ENCODE measurements at regions not wholly inside any gene's neighbourhood (a gene's known extent, or its start where the extent isn't known, plus 50 kb on each side); places are given as distances from the start of the nearest gene placed in this dataset.

GRCh38 chr6:1229301-1229700 lies 82.6 kb upstream of the FOXQ1 start:
- Mint-ChIP-seq H3K9me3 (ENCODE audit: insufficient read depth) (no peaks in the 10 kb centered on the region), H3K4me3 (no peak overlapping the region), H3K36me3 (ENCODE audit: low read depth) (no peaks in the 10 kb centered on the region), H3K4me1 (ENCODE audit: low read depth) (no peaks in the 10 kb centered on the region), H3K27me3 (ENCODE audit: low read depth) (no peaks in the 10 kb centered on the region), H3K27ac (no peak overlapping the region)
- DNase-seq: no peak
- no peak for ATAC-seq
- ChIA-PET POLR2A (no interaction called here), CTCF (no interaction called here)

GRCh38 chr6:1228754-1229191 lies 83.1 kb upstream of the FOXQ1 start:
- H3K27me3 Mint-ChIP-seq (ENCODE audit: low read depth): peaks cover 3% of the 10 kb centered on the region
- ChIA-PET CTCF (no interaction called here), POLR2A (no interaction called here)
- no peaks in the 10 kb centered on the region for H3K4me1 Mint-ChIP-seq (ENCODE audit: low read depth)
- no peak overlapping the region for H3K27ac Mint-ChIP-seq
- no peak overlapping the region for H3K4me3 Mint-ChIP-seq
- no peaks in the 10 kb centered on the region for H3K36me3 Mint-ChIP-seq (ENCODE audit: low read depth)
- DNase-seq (no peak), ATAC-seq (no peak)
- H3K9me3 Mint-ChIP-seq (ENCODE audit: insufficient read depth): no peaks in the 10 kb centered on the region

GRCh38 chr6:1227935-1228753 lies 83.8 kb upstream of the FOXQ1 start:
- no peaks in the 10 kb centered on the region for H3K4me1 Mint-ChIP-seq (ENCODE audit: low read depth)
- POLR2A ChIA-PET: no interaction called here

GRCh38 chr6:1227600-1227934 lies 84.3 kb upstream of the FOXQ1 start:
- ChIA-PET POLR2A (no interaction called here), CTCF (no interaction called here)
- Mint-ChIP-seq H3K36me3 (ENCODE audit: low read depth) (no peaks in the 10 kb centered on the region), H3K4me1 (ENCODE audit: low read depth) (no peaks in the 10 kb centered on the region), H3K9me3 (ENCODE audit: insufficient read depth) (no peaks in the 10 kb centered on the region), H3K4me3 (no peak overlapping the region), H3K27ac (no peak overlapping the region), H3K27me3 (ENCODE audit: low read depth) (peaks cover 3% of the 10 kb centered on the region)
- DNase-seq: no peak
- ATAC-seq: no peak

More at GRCh38 chr6:1227935-1228753, 83.8 kb upstream of the FOXQ1 start:
- CTCF ChIA-PET: no interaction called here
- H3K36me3 Mint-ChIP-seq (ENCODE audit: low read depth): no peaks in the 10 kb centered on the region
- ATAC-seq (no peak), DNase-seq (no peak)
- no peaks in the 10 kb centered on the region for H3K9me3 Mint-ChIP-seq (ENCODE audit: insufficient read depth)
- H3K27me3 Mint-ChIP-seq (ENCODE audit: low read depth): peaks cover 3% of the 10 kb centered on the region
- H3K4me3 Mint-ChIP-seq: no peak overlapping the region
- H3K27ac Mint-ChIP-seq: no peak overlapping the region

- ChIA-PET POLR2A (no interaction called here), CTCF (no interaction called here)
- Mint-ChIP-seq H3K27ac (no peak overlapping the region), H3K27me3 (ENCODE audit: low read depth) (peaks cover 3% of the 10 kb centered on the region), H3K4me3 (no peak overlapping the region), H3K36me3 (ENCODE audit: low read depth) (no peaks in the 10 kb centered on the region), H3K9me3 (ENCODE audit: insufficient read depth) (no peaks in the 10 kb centered on the region), H3K4me1 (ENCODE audit: low read depth) (no peaks in the 10 kb centered on the region)
- DNase-seq (no peak), ATAC-seq (no peak)
Measured at GRCh38 chr6:1226277-1227099, 85.4 kb upstream of the FOXQ1 start.

- H3K9me3 Mint-ChIP-seq (ENCODE audit: insufficient read depth): no peaks in the 10 kb centered on the region
- ATAC-seq: no peak
- H3K4me1 Mint-ChIP-seq (ENCODE audit: low read depth): no peaks in the 10 kb centered on the region
- no peak overlapping the region for H3K4me3 Mint-ChIP-seq
- ChIA-PET POLR2A (no interaction called here), CTCF (no interaction called here)
- no peaks in the 10 kb centered on the region for H3K36me3 Mint-ChIP-seq (ENCODE audit: low read depth)
- peaks cover 10% of the 10 kb centered on the region for H3K27me3 Mint-ChIP-seq (ENCODE audit: low read depth)
- no peak overlapping the region for H3K27ac Mint-ChIP-seq
- DNase-seq: no peak
Measured at GRCh38 chr6:1224514-1224913, 87.4 kb upstream of the FOXQ1 start.

- POLR2A ChIA-PET: no interaction called here
- Mint-ChIP-seq H3K36me3 (ENCODE audit: low read depth) (no peaks in the 10 kb centered on the region), H3K4me1 (ENCODE audit: low read depth) (no peaks in the 10 kb centered on the region), H3K9me3 (ENCODE audit: insufficient read depth) (no peaks in the 10 kb centered on the region), H3K27ac (no peak overlapping the region), H3K4me3 (no peak overlapping the region), H3K27me3 (ENCODE audit: low read depth) (peaks cover 10% of the 10 kb centered on the region)
- CTCF ChIA-PET: no interaction called here
- no peak for DNase-seq
- no peak for ATAC-seq
Measured at GRCh38 chr6:1222728-1223595, 88.9 kb upstream of the FOXQ1 start.

GRCh38 chr6:1217396-1217795 lies 94.5 kb upstream of the FOXQ1 start:
- Mint-ChIP-seq H3K27me3 (ENCODE audit: low read depth) (peaks cover 9% of the 10 kb centered on the region), H3K4me3 (no peak overlapping the region), H3K9me3 (ENCODE audit: insufficient read depth) (no peaks in the 10 kb centered on the region), H3K27ac (no peak overlapping the region), H3K4me1 (ENCODE audit: low read depth) (no peaks in the 10 kb centered on the region), H3K36me3 (ENCODE audit: low read depth) (no peaks in the 10 kb centered on the region)
- no peak for DNase-seq
- POLR2A ChIA-PET: no interaction called here
- no peak for ATAC-seq
- CTCF ChIA-PET: no interaction called here

- DNase-seq (no peak), ATAC-seq (no peak)
- Mint-ChIP-seq H3K9me3 (ENCODE audit: insufficient read depth) (no peaks in the 10 kb centered on the region), H3K4me1 (ENCODE audit: low read depth) (no peaks in the 10 kb centered on the region), H3K4me3 (no peak overlapping the region), H3K36me3 (ENCODE audit: low read depth) (no peaks in the 10 kb centered on the region), H3K27me3 (ENCODE audit: low read depth) (peaks cover 9% of the 10 kb centered on the region), H3K27ac (no peak overlapping the region)
- CTCF ChIA-PET: no interaction called here
- POLR2A ChIA-PET: no interaction called here
Measured at GRCh38 chr6:1216488-1216974, 95.4 kb upstream of the FOXQ1 start.

GRCh38 chr6:1215884-1216487 lies 95.9 kb upstream of the FOXQ1 start:
- H3K4me1 Mint-ChIP-seq (ENCODE audit: low read depth): no peaks in the 10 kb centered on the region
- CTCF ChIA-PET: no interaction called here
- no peak for ATAC-seq

GRCh38 chr6:1215023-1215422 lies 96.9 kb upstream of the FOXQ1 start:
- H3K4me3 Mint-ChIP-seq: no peak overlapping the region
- no peaks in the 10 kb centered on the region for H3K9me3 Mint-ChIP-seq (ENCODE audit: insufficient read depth)
- DNase-seq: no peak
- no peak for ATAC-seq
- H3K4me1 Mint-ChIP-seq (ENCODE audit: low read depth): no peaks in the 10 kb centered on the region
- peaks cover 2% of the 10 kb centered on the region for H3K27me3 Mint-ChIP-seq (ENCODE audit: low read depth)
- ChIA-PET POLR2A (no interaction called here), CTCF (no interaction called here)
- H3K36me3 Mint-ChIP-seq (ENCODE audit: low read depth): no peaks in the 10 kb centered on the region
- H3K27ac Mint-ChIP-seq: no peak overlapping the region

More at GRCh38 chr6:1215884-1216487, 95.9 kb upstream of the FOXQ1 start:
- Mint-ChIP-seq H3K36me3 (ENCODE audit: low read depth) (no peaks in the 10 kb centered on the region), H3K4me3 (no peak overlapping the region), H3K27me3 (ENCODE audit: low read depth) (peaks cover 9% of the 10 kb centered on the region), H3K9me3 (ENCODE audit: insufficient read depth) (no peaks in the 10 kb centered on the region), H3K27ac (no peak overlapping the region)
- POLR2A ChIA-PET: no interaction called here
- DNase-seq: no peak
